ENCODE measurements at regions not wholly inside any gene's neighbourhood (a gene's known extent, or its start where the extent isn't known, plus 50 kb on each side); places are given as distances from the start of the nearest gene placed in this dataset.

DNA sequence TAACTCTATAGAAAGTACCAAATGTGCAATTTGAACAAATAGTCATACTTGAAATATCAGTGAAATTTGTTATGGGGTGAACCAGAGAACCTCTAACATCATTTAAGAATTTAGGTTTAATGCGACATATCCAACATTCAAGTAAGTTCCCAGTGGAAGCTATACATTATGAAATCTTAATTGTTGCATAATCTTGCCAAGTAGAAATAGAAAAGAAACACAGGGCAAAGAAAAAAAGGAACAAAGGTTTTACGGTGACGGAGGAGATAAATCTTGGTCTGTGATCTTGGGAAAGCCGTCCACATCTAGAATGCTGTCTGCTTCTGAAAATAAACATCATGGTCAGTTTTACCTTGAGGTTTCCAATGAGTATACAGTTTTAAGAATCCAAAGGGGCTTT lies 445.7 kb downstream of the RFC3 start:
- no peak overlapping the region for H3K9ac ChIP-seq (ENCODE audit: low read depth, low read length)
- H3K36me3 ChIP-seq (ENCODE audit: control insufficient read depth, insufficient read depth, low read length) = no peaks in the 10 kb centered on the region
- no peaks in the 10 kb centered on the region for H3K27me3 ChIP-seq (ENCODE audit: control insufficient read depth, insufficient read depth, low read length)
- H3K9me3 ChIP-seq (ENCODE audit: control insufficient read depth, insufficient read depth, low read length) = no peaks in the 10 kb centered on the region
- no peaks in the 10 kb centered on the region for H3K4me1 ChIP-seq (ENCODE audit: control insufficient read depth, insufficient read depth, low read length)
- H3K4me3 ChIP-seq (ENCODE audit: low read depth, low read length) = no peak overlapping the region

DNA sequence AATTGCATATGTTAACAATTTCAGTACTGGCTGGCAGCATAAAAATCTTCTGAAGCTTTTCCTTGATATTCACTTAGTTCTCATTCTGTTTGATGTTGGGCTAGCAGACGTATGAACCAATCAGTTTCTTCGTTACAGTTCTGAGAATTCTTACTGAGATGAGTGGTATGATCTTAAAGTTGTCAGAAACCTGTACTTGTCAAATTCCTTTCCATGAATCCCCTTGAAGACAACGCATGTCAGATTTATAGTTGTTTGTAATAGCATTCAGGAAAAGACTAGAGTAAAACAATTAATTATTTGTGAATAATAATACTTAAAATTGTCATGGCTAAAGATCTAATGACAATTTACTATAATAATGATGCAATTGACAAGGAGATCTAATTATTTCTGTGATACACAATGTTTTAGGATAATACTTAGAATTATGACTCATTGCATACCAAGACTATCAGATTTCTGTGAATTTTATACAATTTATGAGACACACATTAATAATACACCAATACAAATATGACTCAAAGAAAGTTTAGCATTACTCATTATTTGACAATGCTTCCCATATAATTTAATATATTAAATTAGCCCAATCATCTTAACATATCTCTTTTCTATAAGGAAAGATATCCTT lies 447.2 kb downstream of the RFC3 start:
- Histone ChIP-seq H3K36me3 (ENCODE audit: control insufficient read depth, insufficient read depth, low read length) (no peaks in the 10 kb centered on the region), H3K4me3 (ENCODE audit: low read depth, low read length) (no peak overlapping the region), H3K9me3 (ENCODE audit: control insufficient read depth, insufficient read depth, low read length) (no peaks in the 10 kb centered on the region), H3K4me1 (ENCODE audit: control insufficient read depth, insufficient read depth, low read length) (no peaks in the 10 kb centered on the region), H3K9ac (ENCODE audit: low read depth, low read length) (no peak overlapping the region), H3K27me3 (ENCODE audit: control insufficient read depth, insufficient read depth, low read length) (no peaks in the 10 kb centered on the region)

DNA sequence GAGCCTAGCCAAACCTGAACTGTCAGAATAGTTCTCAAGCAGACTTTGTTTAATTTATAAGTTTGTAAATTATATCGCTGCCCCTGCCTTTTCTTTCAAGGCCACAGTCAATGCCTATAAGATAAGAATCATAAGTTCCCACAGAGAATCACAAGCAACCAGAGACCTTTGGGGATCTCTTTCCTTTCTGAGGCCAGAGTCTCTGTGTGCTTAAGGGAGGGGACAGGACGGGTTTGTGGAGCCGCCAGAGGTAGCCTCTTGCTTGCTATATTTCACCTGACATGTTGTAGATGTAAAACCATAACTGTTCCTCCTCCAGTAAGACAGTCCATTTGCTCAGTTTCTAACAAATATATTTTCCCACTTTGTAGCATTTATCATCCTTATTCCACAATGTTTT lies 458.8 kb downstream of the RFC3 start:
- Histone ChIP-seq H3K4me1 (ENCODE audit: control insufficient read depth, insufficient read depth, low read length) (no peaks in the 10 kb centered on the region), H3K9me3 (ENCODE audit: control insufficient read depth, insufficient read depth, low read length) (no peaks in the 10 kb centered on the region), H3K9ac (ENCODE audit: low read depth, low read length) (no peak overlapping the region), H3K36me3 (ENCODE audit: control insufficient read depth, insufficient read depth, low read length) (no peaks in the 10 kb centered on the region), H3K4me3 (ENCODE audit: low read depth, low read length) (no peak overlapping the region), H3K27me3 (ENCODE audit: control insufficient read depth, insufficient read depth, low read length) (no peaks in the 10 kb centered on the region)

DNA sequence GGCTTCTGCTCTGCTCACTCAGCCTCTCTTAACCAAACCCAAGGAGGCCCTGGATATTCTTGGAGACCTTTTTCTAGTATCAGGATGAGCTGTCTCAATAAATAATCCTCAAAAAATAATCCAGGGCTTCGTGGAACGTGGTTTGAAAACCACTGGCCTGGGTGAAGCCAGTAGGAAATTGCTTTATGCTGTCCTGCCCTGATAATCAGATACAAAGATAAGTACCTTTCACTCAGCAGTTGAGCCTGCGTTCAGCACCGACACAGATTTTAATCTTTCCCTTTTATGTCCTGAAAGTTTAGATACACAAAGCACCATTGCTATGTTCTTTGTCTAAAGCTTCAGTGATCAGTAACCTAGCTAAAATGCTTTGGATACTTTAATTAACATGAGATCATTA lies 460.0 kb downstream of the RFC3 start:
- Histone ChIP-seq H3K27me3 (ENCODE audit: control insufficient read depth, insufficient read depth, low read length) (no peaks in the 10 kb centered on the region), H3K9ac (ENCODE audit: low read depth, low read length) (no peak overlapping the region), H3K4me1 (ENCODE audit: control insufficient read depth, insufficient read depth, low read length) (no peaks in the 10 kb centered on the region), H3K36me3 (ENCODE audit: control insufficient read depth, insufficient read depth, low read length) (no peaks in the 10 kb centered on the region), H3K9me3 (ENCODE audit: control insufficient read depth, insufficient read depth, low read length) (no peaks in the 10 kb centered on the region), H3K4me3 (ENCODE audit: low read depth, low read length) (no peak overlapping the region)

DNA sequence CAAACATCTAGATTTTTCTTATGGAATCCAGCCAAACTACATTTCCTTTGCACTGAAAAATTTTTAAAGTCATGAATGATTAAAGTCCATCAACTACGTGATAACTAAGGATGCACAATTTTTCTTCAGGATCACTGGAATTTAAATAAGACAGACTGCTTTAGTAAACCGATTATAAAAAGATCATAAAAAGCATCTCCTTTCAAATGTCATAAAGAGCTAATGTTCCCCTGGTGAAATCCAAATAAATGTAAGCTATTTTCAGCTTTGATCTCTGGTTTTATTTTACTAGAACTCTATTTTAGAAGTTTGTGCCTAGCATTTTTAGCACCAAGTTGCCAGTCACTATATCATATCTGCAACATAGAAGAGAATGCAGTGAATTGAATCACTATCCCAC lies 460.8 kb downstream of the RFC3 start:
- no peaks in the 10 kb centered on the region for H3K27me3 ChIP-seq (ENCODE audit: control insufficient read depth, insufficient read depth, low read length)
- no peak overlapping the region for H3K4me3 ChIP-seq (ENCODE audit: low read depth, low read length)

DNA sequence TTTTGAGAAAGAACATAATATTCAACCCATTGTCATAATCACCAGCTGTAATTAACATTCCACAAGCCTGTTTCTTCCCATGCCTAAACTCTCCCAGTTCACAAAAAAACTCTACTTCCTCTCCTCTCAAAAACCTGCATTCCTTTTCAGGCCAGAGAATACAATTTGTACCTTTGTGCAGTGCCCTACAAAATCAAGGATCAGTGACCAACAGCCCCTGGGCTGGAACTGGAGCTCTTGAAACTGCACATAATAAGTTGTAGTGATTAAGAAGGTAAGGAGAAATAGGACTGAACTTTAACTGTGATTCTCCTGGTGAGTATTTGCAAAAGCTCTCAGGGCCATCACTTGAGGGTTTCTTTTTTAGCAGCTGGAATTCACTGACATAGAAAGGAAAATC lies 472.7 kb downstream of the RFC3 start:
- Histone ChIP-seq H3K36me3 (ENCODE audit: control insufficient read depth, insufficient read depth, low read length) (no peaks in the 10 kb centered on the region), H3K9me3 (ENCODE audit: control insufficient read depth, insufficient read depth, low read length) (no peaks in the 10 kb centered on the region), H3K9ac (ENCODE audit: low read depth, low read length) (no peak overlapping the region), H3K4me3 (ENCODE audit: low read depth, low read length) (no peak overlapping the region), H3K27me3 (ENCODE audit: control insufficient read depth, insufficient read depth, low read length) (no peaks in the 10 kb centered on the region), H3K4me1 (ENCODE audit: control insufficient read depth, insufficient read depth, low read length) (no peaks in the 10 kb centered on the region)

More for the DNA sequence above, 460.8 kb downstream of the RFC3 start:
- H3K36me3 ChIP-seq (ENCODE audit: control insufficient read depth, insufficient read depth, low read length) = no peaks in the 10 kb centered on the region
- no peaks in the 10 kb centered on the region for H3K4me1 ChIP-seq (ENCODE audit: control insufficient read depth, insufficient read depth, low read length)
- no peak overlapping the region for H3K9ac ChIP-seq (ENCODE audit: low read depth, low read length)
- H3K9me3 ChIP-seq (ENCODE audit: control insufficient read depth, insufficient read depth, low read length) = no peaks in the 10 kb centered on the region

DNA sequence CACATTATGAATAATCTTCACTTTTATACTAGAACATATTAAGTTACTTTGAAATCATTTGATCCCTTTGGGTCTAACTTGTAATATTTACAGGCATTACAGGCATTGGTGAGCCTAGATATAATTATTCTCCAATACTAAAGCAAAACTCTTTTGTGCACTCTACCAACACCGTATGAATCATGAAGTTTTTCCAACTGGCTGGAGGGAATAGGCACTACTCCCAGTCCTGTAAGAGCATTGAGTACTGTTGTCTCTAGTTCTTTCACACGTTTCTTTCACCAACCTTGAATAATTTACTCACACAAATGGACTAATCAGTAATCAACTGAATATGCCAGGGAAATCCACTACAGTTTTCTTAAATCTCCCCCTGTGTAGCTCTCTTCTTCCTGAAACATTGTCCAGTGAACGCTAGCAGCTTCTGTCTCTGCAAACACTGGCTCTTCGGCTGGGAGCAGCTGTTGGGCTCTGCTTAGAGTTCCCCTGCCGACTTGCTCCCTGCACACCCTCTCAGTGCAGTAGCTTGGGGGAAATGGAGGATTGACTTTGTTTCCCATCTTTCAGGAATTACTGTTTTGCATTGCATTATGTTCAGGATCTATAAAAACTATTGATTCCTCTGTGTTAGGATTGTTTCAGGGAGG lies 476.7 kb downstream of the RFC3 start:
- H3K9me3 ChIP-seq (ENCODE audit: control insufficient read depth, insufficient read depth, low read length) = no peaks in the 10 kb centered on the region
- H3K36me3 ChIP-seq (ENCODE audit: control insufficient read depth, insufficient read depth, low read length) = no peaks in the 10 kb centered on the region
- H3K4me3 ChIP-seq (ENCODE audit: low read depth, low read length) = no peak overlapping the region
- H3K4me1 ChIP-seq (ENCODE audit: control insufficient read depth, insufficient read depth, low read length) = no peaks in the 10 kb centered on the region
- H3K27me3 ChIP-seq (ENCODE audit: control insufficient read depth, insufficient read depth, low read length) = no peaks in the 10 kb centered on the region
- no peak overlapping the region for H3K9ac ChIP-seq (ENCODE audit: low read depth, low read length)

GRCh38 chr13:34300559-34300958 lies 482.6 kb downstream of the RFC3 start:
- no peak overlapping the region for H3K9ac ChIP-seq (ENCODE audit: low read depth, low read length)
- no peaks in the 10 kb centered on the region for H3K27me3 ChIP-seq (ENCODE audit: control insufficient read depth, insufficient read depth, low read length)
- H3K9me3 ChIP-seq (ENCODE audit: control insufficient read depth, insufficient read depth, low read length) = no peaks in the 10 kb centered on the region
- H3K4me1 ChIP-seq (ENCODE audit: control insufficient read depth, insufficient read depth, low read length) = no peaks in the 10 kb centered on the region
- H3K4me3 ChIP-seq (ENCODE audit: low read depth, low read length) = no peak overlapping the region
- no peaks in the 10 kb centered on the region for H3K36me3 ChIP-seq (ENCODE audit: control insufficient read depth, insufficient read depth, low read length)

DNA sequence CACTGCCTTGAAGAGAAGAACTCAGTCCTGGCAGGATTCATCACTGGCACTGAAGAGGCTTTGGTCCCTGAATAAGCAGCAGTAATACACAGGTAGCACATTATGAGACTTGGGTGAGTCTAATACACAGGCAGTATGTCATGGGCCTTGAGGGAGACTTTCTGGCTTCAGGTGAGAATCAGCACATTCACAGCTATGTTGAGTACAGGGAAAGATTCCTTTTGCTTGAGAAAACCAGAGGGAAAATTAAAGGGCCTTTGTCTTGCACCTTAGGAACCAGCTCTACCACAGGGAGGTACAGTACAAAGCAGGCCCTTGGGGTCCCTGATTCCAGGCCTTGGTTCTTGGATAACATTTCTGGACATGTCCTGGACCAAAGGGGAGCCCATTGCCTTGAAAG lies 484.6 kb downstream of the RFC3 start:
- no peaks in the 10 kb centered on the region for H3K4me1 ChIP-seq (ENCODE audit: control insufficient read depth, insufficient read depth, low read length)
- no peak overlapping the region for H3K9ac ChIP-seq (ENCODE audit: low read depth, low read length)
- H3K36me3 ChIP-seq (ENCODE audit: control insufficient read depth, insufficient read depth, low read length) = no peaks in the 10 kb centered on the region
- H3K9me3 ChIP-seq (ENCODE audit: control insufficient read depth, insufficient read depth, low read length) = no peaks in the 10 kb centered on the region
- no peak overlapping the region for H3K4me3 ChIP-seq (ENCODE audit: low read depth, low read length)
- no peaks in the 10 kb centered on the region for H3K27me3 ChIP-seq (ENCODE audit: control insufficient read depth, insufficient read depth, low read length)

GRCh38 chr13:34303346-34303745 lies 485.4 kb downstream of the RFC3 start:
- no peak overlapping the region for H3K4me3 ChIP-seq (ENCODE audit: low read depth, low read length)
- H3K36me3 ChIP-seq (ENCODE audit: control insufficient read depth, insufficient read depth, low read length) = no peaks in the 10 kb centered on the region
- H3K27me3 ChIP-seq (ENCODE audit: control insufficient read depth, insufficient read depth, low read length) = no peaks in the 10 kb centered on the region
- no peak overlapping the region for H3K9ac ChIP-seq (ENCODE audit: low read depth, low read length)
- no peaks in the 10 kb centered on the region for H3K9me3 ChIP-seq (ENCODE audit: control insufficient read depth, insufficient read depth, low read length)
- no peaks in the 10 kb centered on the region for H3K4me1 ChIP-seq (ENCODE audit: control insufficient read depth, insufficient read depth, low read length)

GRCh38 chr13:34307607-34308006 lies 489.7 kb downstream of the RFC3 start:
- no peaks in the 10 kb centered on the region for H3K9me3 ChIP-seq (ENCODE audit: control insufficient read depth, insufficient read depth, low read length)
- no peak overlapping the region for H3K4me3 ChIP-seq (ENCODE audit: low read depth, low read length)
- no peaks in the 10 kb centered on the region for H3K27me3 ChIP-seq (ENCODE audit: control insufficient read depth, insufficient read depth, low read length)
- no peaks in the 10 kb centered on the region for H3K4me1 ChIP-seq (ENCODE audit: control insufficient read depth, insufficient read depth, low read length)
- no peaks in the 10 kb centered on the region for H3K36me3 ChIP-seq (ENCODE audit: control insufficient read depth, insufficient read depth, low read length)
- no peak overlapping the region for H3K9ac ChIP-seq (ENCODE audit: low read depth, low read length)

GRCh38 chr13:34308725-34309124 lies 490.8 kb downstream of the RFC3 start:
- no peak overlapping the region for H3K9ac ChIP-seq (ENCODE audit: low read depth, low read length)

More at GRCh38 chr13:34308725-34309124, 490.8 kb downstream of the RFC3 start:
- no peak overlapping the region for H3K4me3 ChIP-seq (ENCODE audit: low read depth, low read length)
- no peaks in the 10 kb centered on the region for H3K9me3 ChIP-seq (ENCODE audit: control insufficient read depth, insufficient read depth, low read length)
- H3K36me3 ChIP-seq (ENCODE audit: control insufficient read depth, insufficient read depth, low read length) = no peaks in the 10 kb centered on the region
- H3K27me3 ChIP-seq (ENCODE audit: control insufficient read depth, insufficient read depth, low read length) = no peaks in the 10 kb centered on the region
- no peaks in the 10 kb centered on the region for H3K4me1 ChIP-seq (ENCODE audit: control insufficient read depth, insufficient read depth, low read length)
